K562 (cell line): ENCODE measurements at regions not wholly inside any gene's neighbourhood (a gene's known extent, or its start where the extent isn't known, plus 50 kb on each side); places are given as distances from the start of the nearest gene placed in this dataset.

Experiments used
- ATAC-seq: fragments of 200-7000 bp; cut with Tn5 transposase; 3 replicates; pipeline ENCODE4 v1.9.1; 2020; ENCODE audit warnings: moderate library complexity
- BruUV-seq: library from RNA; stranded (reverse); fragments of 400-500 nt; replicated peaks from 2 replicates; lab custom pipeline; 2021; lab: Mats Ljungman, UMichigan
- CTCF ChIA-PET: fragments of 300-600 bp; formaldehyde crosslinking; extraction: SDS; loops from one replicate; lab custom pipeline; 2021; ENCODE audit warnings: low intra/inter-chr PET ratio; lab: Yijun Ruan, JAX
- POLR2A ChIA-PET: fragments of 300-600, 350-650 bp; sonication (Branson Sonifier 250); formaldehyde crosslinking; extraction: SDS; loops from one replicate; lab custom pipeline; 2021; ENCODE audit warnings: antibody characterized with exemption, inconsistent platforms; lab: Yijun Ruan, JAX
- DNase-seq, 4 experiments: peaks; one replicate each; pipeline versions ENCODE4 v3.0.0 to v3.0.0-alpha.2; 2011 to 2018; ENCODE audit warnings: low spot score in 3 of 4, mixed read lengths in 3 of 4; ENCODE audit errors: extremely low read depth in 1 of 4
- FAIRE-seq: peaks from 2 replicates; lab custom pipeline; 2011; peaks lifted over from hg19 to GRCh38; lab: Jason Lieb, UNC
- H2AFZ ChIP-seq: 2 replicates; pipeline ENCODE4 v1.6.0; 2011; ENCODE audit warnings: low read depth, low read length, control low read depth, inconsistent platforms
- H3K27ac ChIP-seq: fragments of 200-600 bp; 3 replicates; pipeline ENCODE4 v1.8.0; 2011; ENCODE audit warnings: low read depth, mild to moderate bottlenecking, control low read depth, inconsistent platforms, low read length, moderate library complexity, mixed read lengths; ENCODE audit errors: extremely low read depth
- H3K27me3 ChIP-seq, 2 experiments: fragments of 300-600 bp in 1 of 2; 2 replicates in 1 of 2; 3 replicates in 1 of 2; pipeline versions ENCODE4 v1.6.0 to v1.8.0; 2011; ENCODE audit warnings: inconsistent platforms in 2 of 2, low read length in 2 of 2, mild to moderate bottlenecking in 1 of 2, mixed read lengths in 1 of 2, moderate library complexity in 1 of 2; ENCODE audit not compliant: control insufficient read depth in 2 of 2, insufficient read depth in 2 of 2
- H3K36me3 ChIP-seq: fragments of 300-600 bp; 3 replicates; pipeline ENCODE4 v1.8.0; 2011; ENCODE audit warnings: mild to moderate bottlenecking, low read length, inconsistent platforms; ENCODE audit not compliant: control insufficient read depth, insufficient read depth
- H3K4me1 ChIP-seq, 2 experiments: fragments of 200-600 bp in 1 of 2; replicated peaks in 1 of 2; 2 replicates in 1 of 2; 3 replicates in 1 of 2; pipeline versions ENCODE4 v1.5.1 to v1.8.0; 2011; ENCODE audit warnings: inconsistent platforms in 2 of 2, low read length in 2 of 2, mild to moderate bottlenecking in 1 of 2, mixed read lengths in 1 of 2, moderate library complexity in 1 of 2; ENCODE audit not compliant: control insufficient read depth in 2 of 2, insufficient read depth in 2 of 2
- H3K4me2 ChIP-seq: 2 replicates; pipeline ENCODE4 v1.6.1; 2011; ENCODE audit warnings: low read length, control low read depth, inconsistent platforms, mixed read lengths; ENCODE audit not compliant: insufficient read depth
- H3K4me3 ChIP-seq: fragments of 200-600 bp; sonication (generic), shearing (Covaris generic); 2 replicates; pipeline ENCODE4 v1.5.1; 2016; ENCODE audit warnings: control low read depth, inconsistent platforms
- H3K79me2 ChIP-seq: fragments of 200-600 bp; 3 replicates; pipeline ENCODE4 v1.8.0; 2011; ENCODE audit warnings: low read length, inconsistent platforms; ENCODE audit not compliant: control insufficient read depth, insufficient read depth
- H3K9ac ChIP-seq, 2 experiments: 2 replicates each; pipeline versions ENCODE4 v1.6.0 to v1.6.1; 2011; ENCODE audit warnings: low read depth in 2 of 2, low read length in 2 of 2, control low read depth in 1 of 2, inconsistent platforms in 1 of 2, mild to moderate bottlenecking in 1 of 2, mixed read lengths in 1 of 2; ENCODE audit not compliant: insufficient read depth in 1 of 2
- H3K9me1 ChIP-seq: one replicate; pipeline ENCODE4 v1.6.0; 2011; ENCODE audit warnings: inconsistent platforms, mild to moderate bottlenecking, low read length, moderate library complexity; ENCODE audit not compliant: control insufficient read depth, insufficient read depth
- H3K9me3 ChIP-seq: replicated peaks from 2 replicates; pipeline ENCODE4 v1.5.1; 2011; ENCODE audit warnings: low read depth, low read length, inconsistent platforms; ENCODE audit not compliant: control insufficient read depth, insufficient read depth
- H4K20me1 ChIP-seq: replicated peaks from 2 replicates; pipeline ENCODE4 v1.6.1; 2011; ENCODE audit warnings: low read length, inconsistent platforms, mixed read lengths; ENCODE audit not compliant: control insufficient read depth, insufficient read depth
- ASH1L ChIP-seq: fragments of 450-650 bp; IDR thresholded peaks from 2 replicates; pipeline ENCODE4 v1.6.1; 2018; ENCODE audit warnings: borderline replicate concordance, mild to moderate bottlenecking, low read depth; ENCODE audit not compliant: partially characterized antibody
- CBFB ChIP-seq: sonication (generic); formaldehyde crosslinking; IDR thresholded peaks from 2 replicates; pipeline ENCODE4 v1.4.0; 2020; ENCODE audit warnings: mild to moderate bottlenecking, missing genetic modification reagents
- CC2D1A ChIP-seq: fragments of 450-650 bp; IDR thresholded peaks from 2 replicates; pipeline ENCODE4 v1.6.1; 2017; ENCODE audit warnings: mild to moderate bottlenecking
- CCAR2 ChIP-seq: fragments of 200-400 bp; formaldehyde crosslinking; IDR thresholded peaks from 2 replicates; pipeline ENCODE4 v1.6.1; 2017; ENCODE audit warnings: mild to moderate bottlenecking, low read depth, low read length
- CUX1 ChIP-seq: fragments of 200-800 bp; sonication (Bioruptor generic); IDR thresholded peaks from 2 replicates; pipeline ENCODE4 v1.6.1; 2016; ENCODE audit warnings: missing genetic modification characterization, missing compliant biosample characterization
- MCM2 ChIP-seq: fragments of 450-650 bp; IDR thresholded peaks from 2 replicates; pipeline ENCODE4 v1.6.1; 2017; ENCODE audit warnings: low read depth, mild to moderate bottlenecking
- NELFE ChIP-seq: IDR thresholded peaks from 2 replicates; pipeline ENCODE4 v1.6.1; 2011; ENCODE audit warnings: mild to moderate bottlenecking; ENCODE audit not compliant: insufficient read depth, insufficient read length
- POLR2G ChIP-seq: fragments of 200-400 bp; formaldehyde crosslinking; IDR thresholded peaks from 2 replicates; pipeline ENCODE4 v1.6.1; 2017; ENCODE audit warnings: low read depth, mild to moderate bottlenecking, antibody characterized with exemption, low read length, moderate library complexity
- SAFB2 ChIP-seq: fragments of 200-400 bp; formaldehyde crosslinking; IDR thresholded peaks from 2 replicates; pipeline ENCODE4 v1.6.1; 2018; ENCODE audit warnings: borderline replicate concordance, low read length, low read depth, moderate library complexity; ENCODE audit not compliant: severe bottlenecking
- SIN3B ChIP-seq: fragments of 450-650 bp; IDR thresholded peaks from 2 replicates; pipeline ENCODE4 v1.6.1; 2017; ENCODE audit warnings: low read depth, mild to moderate bottlenecking, moderate library complexity
- ZNF707 ChIP-seq: fragments of 250-450 bp; sonication (Bioruptor Pico); conservative IDR thresholded peaks from 2 replicates; pipeline ENCODE4 v1.8.0; 2022; ENCODE audit warnings: inconsistent platforms, mild to moderate bottlenecking, moderate library complexity
- WGBS: fragments of 100-300 bp; shearing (Covaris generic); methylation state at CpG from one replicate; pipeline ENCODE4 v1.1.6; 2016; ENCODE audit warnings: low coverage, mixed read lengths; ENCODE audit not compliant: insufficient coverage; ENCODE audit errors: missing lambda C conversion rate; 5-methylcytosine and 5-hydroxymethylcytosine counted together
- in situ Hi-C: fragments of 300-500 bp; cut with MboI; formaldehyde crosslinking; loops from 4 replicates; pipeline ENCODE4 v1.15.0; 2018; ENCODE audit warnings: inconsistent platforms, mixed read lengths
- intact Hi-C: fragments of 100-400 bp; cut with micrococcal nuclease; formaldehyde crosslinking; loops from 2 replicates; pipeline ENCODE4 v1.14.2; 2022
- TF ChIP-seq, protein P1 (sequence below): sonication (generic); formaldehyde crosslinking; IDR thresholded peaks from 2 replicates; pipeline ENCODE4 v1.8.1; 2023; ENCODE audit warnings: mild to moderate bottlenecking, missing genetic modification reagents
- TF ChIP-seq, protein P2 (sequence below): fragments of 450-650 bp; IDR thresholded peaks from 2 replicates; pipeline ENCODE4 v1.7.0; 2016; ENCODE audit warnings: borderline replicate concordance

- TF ChIP-seq, protein P1, sequence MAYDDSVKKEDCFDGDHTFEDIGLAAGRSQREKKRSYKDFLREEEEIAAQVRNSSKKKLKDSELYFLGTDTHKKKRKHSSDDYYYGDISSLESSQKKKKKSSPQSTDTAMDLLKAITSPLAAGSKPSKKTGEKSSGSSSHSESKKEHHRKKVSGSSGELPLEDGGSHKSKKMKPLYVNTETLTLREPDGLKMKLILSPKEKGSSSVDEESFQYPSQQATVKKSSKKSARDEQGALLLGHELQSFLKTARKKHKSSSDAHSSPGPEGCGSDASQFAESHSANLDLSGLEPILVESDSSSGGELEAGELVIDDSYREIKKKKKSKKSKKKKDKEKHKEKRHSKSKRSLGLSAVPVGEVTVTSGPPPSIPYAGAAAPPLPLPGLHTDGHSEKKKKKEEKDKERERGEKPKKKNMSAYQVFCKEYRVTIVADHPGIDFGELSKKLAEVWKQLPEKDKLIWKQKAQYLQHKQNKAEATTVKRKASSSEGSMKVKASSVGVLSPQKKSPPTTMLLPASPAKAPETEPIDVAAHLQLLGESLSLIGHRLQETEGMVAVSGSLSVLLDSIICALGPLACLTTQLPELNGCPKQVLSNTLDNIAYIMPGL (CRISPR knock-in tag): no peak
- TF ChIP-seq MCM2 (no peak), CC2D1A (no peak), SIN3B (no peak), ASH1L (no peak), ZNF707 (CRISPR knock-in tag) (no peak), POLR2G (no peak), CCAR2 (no peak)
Measured at GRCh38 chr3:177777699-177778098, 580.4 kb upstream of the TBL1XR1 start (continued).

- Histone ChIP-seq H3K4me1 (no peaks in the 10 kb centered on the region; a peak in 1 of 5 replicates), H3K27ac (no peak overlapping the region), H3K27me3 (no peaks in the 10 kb centered on the region), H3K79me2 (no peaks in the 10 kb centered on the region), H3K4me2 (no peak overlapping the region), H3K4me3 (no peak overlapping the region), H3K9me1 (no peaks in the 10 kb centered on the region), H4K20me1 (no peaks in the 10 kb centered on the region), H3K9me3 (no peaks in the 10 kb centered on the region), H2AFZ (no peak overlapping the region), H3K36me3 (no peaks in the 10 kb centered on the region), H3K9ac (no peak overlapping the region)
- no TSS peak for BruUV-seq
- FAIRE-seq: no peak
- no peak for DNase-seq
- WGBS: 0% methylated on average over 1 of the region's 1 CpG
- CTCF ChIA-PET: no interaction called here
- intact Hi-C loops: loop anchor here (5.0 to 10.0 kb wide), 2 partner anchors 221 to 724 kb away; no protein-coding TSS in a partner anchor
- POLR2A ChIA-PET: no interaction called here
- in situ Hi-C loops: no loop called here
- no peak for ATAC-seq
- TF ChIP-seq SAFB2 (no peak), CUX1 (CRISPR knock-in tag) (no peak), NELFE (no peak), CBFB (CRISPR knock-in tag) (no peak)
- TF ChIP-seq, protein P2, sequence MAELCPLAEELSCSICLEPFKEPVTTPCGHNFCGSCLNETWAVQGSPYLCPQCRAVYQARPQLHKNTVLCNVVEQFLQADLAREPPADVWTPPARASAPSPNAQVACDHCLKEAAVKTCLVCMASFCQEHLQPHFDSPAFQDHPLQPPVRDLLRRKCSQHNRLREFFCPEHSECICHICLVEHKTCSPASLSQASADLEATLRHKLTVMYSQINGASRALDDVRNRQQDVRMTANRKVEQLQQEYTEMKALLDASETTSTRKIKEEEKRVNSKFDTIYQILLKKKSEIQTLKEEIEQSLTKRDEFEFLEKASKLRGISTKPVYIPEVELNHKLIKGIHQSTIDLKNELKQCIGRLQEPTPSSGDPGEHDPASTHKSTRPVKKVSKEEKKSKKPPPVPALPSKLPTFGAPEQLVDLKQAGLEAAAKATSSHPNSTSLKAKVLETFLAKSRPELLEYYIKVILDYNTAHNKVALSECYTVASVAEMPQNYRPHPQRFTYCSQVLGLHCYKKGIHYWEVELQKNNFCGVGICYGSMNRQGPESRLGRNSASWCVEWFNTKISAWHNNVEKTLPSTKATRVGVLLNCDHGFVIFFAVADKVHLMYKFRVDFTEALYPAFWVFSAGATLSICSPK: no peak
Measured at GRCh38 chr3:177778633-177779032, 581.4 kb upstream of the TBL1XR1 start.
